ENCODE measurements at regions not wholly inside any gene's neighbourhood (a gene's known extent, or its start where the extent isn't known, plus 50 kb on each side); places are given as distances from the start of the nearest gene placed in this dataset.

DNA sequence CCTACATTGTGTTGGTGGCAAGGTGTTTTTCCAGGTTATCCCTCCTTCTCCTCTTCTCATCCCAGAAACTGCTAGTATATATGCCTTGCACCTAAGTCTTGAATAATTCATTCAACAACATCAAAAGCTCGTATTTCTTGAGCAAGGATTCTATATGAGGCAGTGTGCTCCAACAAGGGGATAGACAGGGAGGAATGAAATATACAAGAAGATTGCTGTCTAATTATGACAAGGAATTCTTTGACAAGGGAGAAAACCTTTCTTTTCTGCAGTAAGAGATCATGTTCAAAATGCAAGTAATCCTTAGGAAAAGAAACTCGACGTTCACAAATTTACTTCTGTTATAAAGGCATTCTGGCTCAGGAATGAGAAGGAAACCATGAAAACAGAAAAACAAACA is 788.6 kb downstream of the TDRD15 start:
- POLR2A ChIA-PET: no interaction called here
- RAD21 ChIA-PET (ENCODE audit: low non-redundant PET in 1 of 2, low total read pairs in 2 of 2, uncharacterized antibody in 2 of 2, unreplicated experiment in 2 of 2): no interaction called here
- Histone ChIP-seq H3K4me2 (ENCODE audit: low read length) (no peak overlapping the region), H3K9ac (ENCODE audit: low read length) (no peak overlapping the region), H4K20me1 (ENCODE audit: insufficient read depth) (no peaks in the 10 kb centered on the region), H3K9me3 (ENCODE audit: control insufficient read depth in 1 of 2, insufficient read depth in 1 of 2, low read depth in 1 of 2, low read length in 2 of 2) (peaks cover 7 to 9% of the 10 kb centered on the region in 2 experiments; a peak in 3 of 4 replicates), H3K9me2 (ENCODE audit: insufficient read depth) (no peaks in the 10 kb centered on the region), H3K27ac (ENCODE audit: low read depth, low read length) (no peak overlapping the region), H3K4me3 (replicated peaks in 1 of 2; ENCODE audit: low read depth in 1 of 2, low read length in 2 of 2) (no peak overlapping the region), H3K4me1 (ENCODE audit: control insufficient read depth in 1 of 2, insufficient read depth in 2 of 2, low read length in 2 of 2) (no peaks in the 10 kb centered on the region), H3K79me2 (ENCODE audit: insufficient read depth, low read length) (no peaks in the 10 kb centered on the region), H2AFZ (ENCODE audit: low read depth, low read length, poor library complexity, severe bottlenecking) (no peak overlapping the region), H3K36me3 (ENCODE audit: control insufficient read depth in 1 of 2, insufficient read depth in 2 of 2, low read length in 2 of 2) (no peaks in the 10 kb centered on the region), H3K27me3 (ENCODE audit: insufficient read depth, low read length) (no peaks in the 10 kb centered on the region)
- BruUV-seq (replicated peaks): no TSS peak
- CTCF ChIA-PET: no interaction called here
- TF ChIP-seq POLR2AphosphoS5 (IDR thresholded peaks at IDR 0.05; ENCODE audit: low read depth, low read length) (no peak), EGR1 (IDR thresholded peaks at IDR 0.05; ENCODE audit: low read depth) (no peak), ELF1 (IDR thresholded peaks at IDR 0.05; ENCODE audit: borderline replicate concordance, low read depth) (no peak), EZH2 (IDR thresholded peaks at IDR 0.05) (no peak), ZNF274 (IDR thresholded peaks at IDR 0.05; ENCODE audit: low read depth, low read length) (no peak), JUND (IDR thresholded peaks at IDR 0.05) (no peak), POLR2A (IDR thresholded peaks at IDR 0.05; ENCODE audit: borderline replicate concordance, extremely low read depth, insufficient read depth, insufficient read length) (no peak), RAD21 (IDR thresholded peaks at IDR 0.05; ENCODE audit: low read depth) (no peak), ZFX (IDR thresholded peaks at IDR 0.05) (no peak), YY1 (IDR thresholded peaks at IDR 0.05; ENCODE audit: extremely low read depth, insufficient replicate concordance, low read depth, low read length) (no peak), SIN3A (IDR thresholded peaks at IDR 0.05; ENCODE audit: low read depth) (no peak), SRF (IDR thresholded peaks at IDR 0.05; ENCODE audit: low read depth) (no peak)
- TF ChIP-seq, protein P1, sequence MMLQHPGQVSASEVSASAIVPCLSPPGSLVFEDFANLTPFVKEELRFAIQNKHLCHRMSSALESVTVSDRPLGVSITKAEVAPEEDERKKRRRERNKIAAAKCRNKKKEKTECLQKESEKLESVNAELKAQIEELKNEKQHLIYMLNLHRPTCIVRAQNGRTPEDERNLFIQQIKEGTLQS (IDR thresholded peaks at IDR 0.05): no peak
- TF ChIP-seq, protein P2, sequence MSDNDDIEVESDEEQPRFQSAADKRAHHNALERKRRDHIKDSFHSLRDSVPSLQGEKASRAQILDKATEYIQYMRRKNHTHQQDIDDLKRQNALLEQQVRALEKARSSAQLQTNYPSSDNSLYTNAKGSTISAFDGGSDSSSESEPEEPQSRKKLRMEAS (IDR thresholded peaks at IDR 0.05): no peak
- TF ChIP-seq, protein P3, sequence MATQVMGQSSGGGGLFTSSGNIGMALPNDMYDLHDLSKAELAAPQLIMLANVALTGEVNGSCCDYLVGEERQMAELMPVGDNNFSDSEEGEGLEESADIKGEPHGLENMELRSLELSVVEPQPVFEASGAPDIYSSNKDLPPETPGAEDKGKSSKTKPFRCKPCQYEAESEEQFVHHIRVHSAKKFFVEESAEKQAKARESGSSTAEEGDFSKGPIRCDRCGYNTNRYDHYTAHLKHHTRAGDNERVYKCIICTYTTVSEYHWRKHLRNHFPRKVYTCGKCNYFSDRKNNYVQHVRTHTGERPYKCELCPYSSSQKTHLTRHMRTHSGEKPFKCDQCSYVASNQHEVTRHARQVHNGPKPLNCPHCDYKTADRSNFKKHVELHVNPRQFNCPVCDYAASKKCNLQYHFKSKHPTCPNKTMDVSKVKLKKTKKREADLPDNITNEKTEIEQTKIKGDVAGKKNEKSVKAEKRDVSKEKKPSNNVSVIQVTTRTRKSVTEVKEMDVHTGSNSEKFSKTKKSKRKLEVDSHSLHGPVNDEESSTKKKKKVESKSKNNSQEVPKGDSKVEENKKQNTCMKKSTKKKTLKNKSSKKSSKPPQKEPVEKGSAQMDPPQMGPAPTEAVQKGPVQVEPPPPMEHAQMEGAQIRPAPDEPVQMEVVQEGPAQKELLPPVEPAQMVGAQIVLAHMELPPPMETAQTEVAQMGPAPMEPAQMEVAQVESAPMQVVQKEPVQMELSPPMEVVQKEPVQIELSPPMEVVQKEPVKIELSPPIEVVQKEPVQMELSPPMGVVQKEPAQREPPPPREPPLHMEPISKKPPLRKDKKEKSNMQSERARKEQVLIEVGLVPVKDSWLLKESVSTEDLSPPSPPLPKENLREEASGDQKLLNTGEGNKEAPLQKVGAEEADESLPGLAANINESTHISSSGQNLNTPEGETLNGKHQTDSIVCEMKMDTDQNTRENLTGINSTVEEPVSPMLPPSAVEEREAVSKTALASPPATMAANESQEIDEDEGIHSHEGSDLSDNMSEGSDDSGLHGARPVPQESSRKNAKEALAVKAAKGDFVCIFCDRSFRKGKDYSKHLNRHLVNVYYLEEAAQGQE (IDR thresholded peaks at IDR 0.05; ENCODE audit: low read depth): no peak
- DNase-seq (ENCODE audit: low read depth, low spot score): no peak
- ATAC-seq: no peak
- intact Hi-C loops (cut with micrococcal nuclease): no loop called here
